ENCODE measurements at regions not wholly inside any gene's neighbourhood (a gene's known extent, or its start where the extent isn't known, plus 50 kb on each side); places are given as distances from the start of the nearest gene placed in this dataset.

DNA sequence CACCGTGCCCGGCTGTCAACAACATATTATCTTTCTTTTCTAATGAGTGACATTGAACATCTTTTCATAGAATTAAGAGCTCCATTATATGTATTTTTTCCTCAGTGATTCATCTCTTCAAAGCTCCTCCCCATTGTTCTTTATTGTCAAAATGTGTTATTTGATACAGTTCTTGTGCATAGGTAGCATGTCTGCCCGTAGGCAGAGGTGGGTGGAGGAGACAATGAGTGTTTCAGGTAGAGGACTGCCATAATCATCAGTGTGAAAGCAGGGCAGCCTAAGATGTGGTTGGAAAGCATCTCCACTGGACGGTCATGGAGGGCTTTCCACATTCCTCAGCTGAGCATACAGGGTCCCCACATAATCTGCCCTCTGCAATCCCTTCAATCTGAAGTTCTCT lies 452.0 kb upstream of the MCTP2 start:
- Histone ChIP-seq H3K27ac (no peak overlapping the region), H3K9me3 (ENCODE audit: severe bottlenecking) (no peaks in the 10 kb centered on the region), H3K27me3 (ENCODE audit: insufficient read depth, low read depth, severe bottlenecking) (peaks cover 55% of the 10 kb centered on the region), H3K4me3 (ENCODE audit: low read depth, low read length) (no peak overlapping the region), H3K36me3 (no peaks in the 10 kb centered on the region)
- TF ChIP-seq, protein P1, sequence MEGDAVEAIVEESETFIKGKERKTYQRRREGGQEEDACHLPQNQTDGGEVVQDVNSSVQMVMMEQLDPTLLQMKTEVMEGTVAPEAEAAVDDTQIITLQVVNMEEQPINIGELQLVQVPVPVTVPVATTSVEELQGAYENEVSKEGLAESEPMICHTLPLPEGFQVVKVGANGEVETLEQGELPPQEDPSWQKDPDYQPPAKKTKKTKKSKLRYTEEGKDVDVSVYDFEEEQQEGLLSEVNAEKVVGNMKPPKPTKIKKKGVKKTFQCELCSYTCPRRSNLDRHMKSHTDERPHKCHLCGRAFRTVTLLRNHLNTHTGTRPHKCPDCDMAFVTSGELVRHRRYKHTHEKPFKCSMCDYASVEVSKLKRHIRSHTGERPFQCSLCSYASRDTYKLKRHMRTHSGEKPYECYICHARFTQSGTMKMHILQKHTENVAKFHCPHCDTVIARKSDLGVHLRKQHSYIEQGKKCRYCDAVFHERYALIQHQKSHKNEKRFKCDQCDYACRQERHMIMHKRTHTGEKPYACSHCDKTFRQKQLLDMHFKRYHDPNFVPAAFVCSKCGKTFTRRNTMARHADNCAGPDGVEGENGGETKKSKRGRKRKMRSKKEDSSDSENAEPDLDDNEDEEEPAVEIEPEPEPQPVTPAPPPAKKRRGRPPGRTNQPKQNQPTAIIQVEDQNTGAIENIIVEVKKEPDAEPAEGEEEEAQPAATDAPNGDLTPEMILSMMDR (IDR thresholded peaks at IDR 0.05; ENCODE audit: low read depth, low read length): no peak
- DNase-seq: no peak

DNA sequence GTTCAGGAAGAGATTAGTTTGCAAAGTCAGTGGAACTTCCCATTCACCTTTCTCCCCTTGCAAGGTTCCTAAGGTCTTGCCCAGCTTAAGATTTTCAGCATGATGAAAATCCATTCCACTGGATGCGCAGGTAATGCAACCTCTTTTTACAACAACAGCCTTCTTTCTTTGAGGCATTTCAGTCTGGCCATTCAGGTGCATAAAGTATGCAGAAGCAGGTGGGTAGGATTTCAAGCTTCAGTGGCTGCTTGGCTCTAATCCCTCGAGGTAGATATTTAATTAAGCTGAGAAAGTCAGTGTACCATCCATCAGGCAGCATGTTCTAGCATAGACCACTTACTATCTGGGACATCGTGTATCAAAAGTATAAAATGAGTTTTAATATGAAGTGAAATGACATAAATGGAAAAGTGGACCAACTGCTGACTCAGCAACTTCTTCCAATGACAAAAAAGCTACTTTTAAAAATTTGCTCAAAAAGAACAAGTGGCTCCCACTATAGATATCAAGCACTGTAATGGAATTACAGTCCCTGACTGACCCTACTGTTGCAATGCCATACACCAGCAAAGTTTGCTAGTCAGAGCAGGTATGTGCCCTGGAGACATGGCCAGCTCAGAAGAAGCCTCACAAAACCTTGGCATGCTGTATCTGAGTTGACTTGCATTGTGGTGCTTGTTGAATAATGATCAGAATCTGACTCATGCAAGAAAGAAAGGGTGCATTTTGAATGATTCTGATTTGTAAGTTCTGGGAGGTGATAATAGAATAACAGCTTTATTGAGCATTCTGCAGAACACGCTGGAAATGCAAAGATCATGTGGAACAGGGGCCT lies 459.9 kb upstream of the MCTP2 start:
- no peak for DNase-seq
- no peak overlapping the region for H3K27ac ChIP-seq
- no peak overlapping the region for H3K4me3 ChIP-seq (ENCODE audit: low read depth, low read length)
- no peaks in the 10 kb centered on the region for H3K36me3 ChIP-seq
- peaks cover 55% of the 10 kb centered on the region for H3K27me3 ChIP-seq (ENCODE audit: insufficient read depth, low read depth, severe bottlenecking)
- H3K9me3 ChIP-seq (ENCODE audit: severe bottlenecking): no peaks in the 10 kb centered on the region
- TF ChIP-seq, protein P1 (IDR thresholded peaks at IDR 0.05; ENCODE audit: low read depth, low read length): no peak

DNA sequence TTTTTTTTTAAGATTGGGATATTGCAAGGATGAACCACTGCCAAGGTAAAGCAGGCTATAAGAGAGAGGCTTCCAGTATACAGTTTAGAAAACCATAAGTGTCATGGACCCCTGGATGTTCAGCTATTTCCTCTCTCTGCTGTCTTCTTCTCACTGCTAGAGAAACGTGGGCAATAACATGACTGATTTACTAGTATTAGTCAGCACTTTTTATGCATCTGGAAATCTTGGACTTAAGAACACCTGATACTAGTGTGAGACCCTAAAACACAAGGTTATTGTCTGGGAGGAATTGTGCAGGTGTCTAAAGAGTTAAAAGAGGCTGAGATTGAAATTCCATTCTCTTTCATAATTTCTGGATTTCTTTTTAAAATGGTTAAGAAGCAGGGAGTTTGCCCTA lies 460.6 kb upstream of the MCTP2 start:
- TF ChIP-seq, protein P1 (IDR thresholded peaks at IDR 0.05; ENCODE audit: low read depth, low read length): no peak
- DNase-seq: no peak
- no peak overlapping the region for H3K27ac ChIP-seq
- H3K36me3 ChIP-seq: no peaks in the 10 kb centered on the region
- peaks cover 57% of the 10 kb centered on the region for H3K27me3 ChIP-seq (ENCODE audit: insufficient read depth, low read depth, severe bottlenecking)
- H3K4me3 ChIP-seq (ENCODE audit: low read depth, low read length): no peak overlapping the region
- no peaks in the 10 kb centered on the region for H3K9me3 ChIP-seq (ENCODE audit: severe bottlenecking)

DNA sequence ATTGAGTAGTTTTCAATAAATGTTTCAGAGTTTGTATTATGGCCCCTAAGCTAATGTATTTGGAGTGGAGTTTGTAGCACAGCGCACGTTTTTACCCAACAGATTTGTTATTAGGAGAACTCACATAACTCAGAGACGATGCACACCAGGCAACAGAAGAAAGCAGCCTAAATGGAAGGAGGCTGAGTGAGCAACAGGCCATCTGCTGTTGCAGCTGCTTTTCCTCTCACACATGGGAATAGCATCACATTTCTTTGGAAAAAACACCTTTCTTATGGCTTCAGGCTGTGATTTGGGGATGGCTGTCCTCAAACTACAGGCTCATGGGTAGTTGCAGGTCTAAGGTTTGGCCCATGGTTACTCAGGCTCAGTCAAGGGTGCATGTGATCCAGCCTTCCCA lies 469.3 kb upstream of the MCTP2 start:
- Histone ChIP-seq H3K27ac (no peak overlapping the region), H3K4me3 (ENCODE audit: low read depth, low read length) (no peak overlapping the region), H3K9me3 (ENCODE audit: severe bottlenecking) (no peaks in the 10 kb centered on the region), H3K27me3 (ENCODE audit: insufficient read depth, low read depth, severe bottlenecking) (peaks cover 38% of the 10 kb centered on the region), H3K36me3 (no peaks in the 10 kb centered on the region)
- DNase-seq: no peak
- TF ChIP-seq, protein P1 (IDR thresholded peaks at IDR 0.05; ENCODE audit: low read depth, low read length): no peak

DNA sequence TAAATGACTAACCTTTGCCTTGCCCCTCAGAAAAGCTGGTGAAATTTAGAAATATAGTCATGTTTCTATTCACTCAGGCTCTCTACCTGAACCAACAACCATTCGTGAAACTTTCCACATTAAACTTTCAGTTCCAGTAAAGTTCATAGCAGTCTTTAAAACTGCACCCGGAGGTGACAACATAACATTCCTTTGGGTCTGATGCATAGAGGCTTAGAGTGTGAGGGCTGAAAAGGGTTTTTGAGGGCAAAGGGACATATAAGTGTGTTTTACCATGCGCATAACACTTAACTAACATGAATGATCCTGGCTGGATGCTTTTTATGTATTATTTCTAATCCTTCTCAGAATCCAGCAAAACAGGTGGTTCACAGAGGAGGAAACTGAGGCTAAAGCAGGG lies 471.7 kb upstream of the MCTP2 start:
- no peak for DNase-seq
- Histone ChIP-seq H3K27me3 (ENCODE audit: insufficient read depth, low read depth, severe bottlenecking) (peaks cover 27% of the 10 kb centered on the region), H3K4me3 (ENCODE audit: low read depth, low read length) (no peak overlapping the region), H3K27ac (no peak overlapping the region), H3K36me3 (no peaks in the 10 kb centered on the region), H3K9me3 (ENCODE audit: severe bottlenecking) (no peaks in the 10 kb centered on the region)
- TF ChIP-seq, protein P1 (IDR thresholded peaks at IDR 0.05; ENCODE audit: low read depth, low read length): no peak

DNA sequence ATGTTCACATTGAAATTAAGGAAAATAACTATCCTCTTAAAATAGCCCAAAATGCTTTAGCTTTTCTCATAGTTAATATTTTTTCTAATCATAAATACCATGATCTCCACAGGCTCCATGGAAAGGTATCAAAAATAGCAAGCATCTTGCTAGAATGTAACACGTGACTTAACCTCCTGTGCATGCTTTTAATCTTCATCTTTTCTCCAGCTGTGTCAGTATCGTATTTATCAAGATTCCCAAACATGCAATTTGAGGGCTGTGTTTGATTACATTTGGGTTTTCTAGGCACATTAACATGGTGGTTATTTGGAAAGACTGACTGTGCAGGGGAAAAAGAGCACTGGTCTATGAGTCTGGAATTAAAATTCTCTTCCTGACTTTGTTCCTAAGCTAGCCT lies 472.5 kb upstream of the MCTP2 start:
- Histone ChIP-seq H3K27ac (no peak overlapping the region), H3K4me3 (ENCODE audit: low read depth, low read length) (no peak overlapping the region), H3K27me3 (ENCODE audit: insufficient read depth, low read depth, severe bottlenecking) (peaks cover 24% of the 10 kb centered on the region), H3K36me3 (no peaks in the 10 kb centered on the region), H3K9me3 (ENCODE audit: severe bottlenecking) (no peaks in the 10 kb centered on the region)
- no peak for DNase-seq
- TF ChIP-seq, protein P1 (IDR thresholded peaks at IDR 0.05; ENCODE audit: low read depth, low read length): no peak
